ENCODE measurements at regions not wholly inside any gene's neighbourhood (a gene's known extent, or its start where the extent isn't known, plus 50 kb on each side); places are given as distances from the start of the nearest gene placed in this dataset.

- no peaks in the 10 kb centered on the region for H3K27me3 ChIP-seq (ENCODE audit: control insufficient read depth, insufficient read depth, low read length)
- H3K4me3 ChIP-seq (ENCODE audit: low read depth, low read length), result no peak overlapping the region
- H3K36me3 ChIP-seq (ENCODE audit: control insufficient read depth, insufficient read depth, low read length), result no peaks in the 10 kb centered on the region
- CTCF ChIA-PET, result no interaction called here
- TF ChIP-seq CTCF (IDR thresholded peaks at IDR 0.05; ENCODE audit: insufficient read depth, low read depth, low read length), result no peak
- no peak for DNase-seq (ENCODE audit: low read depth)
- POLR2A ChIA-PET, result no interaction called here
These were observed 778.1 kb upstream of the SOX11 start for GRCh38 chr2:4914036-4914435.

- H3K27me3 ChIP-seq (ENCODE audit: control insufficient read depth, insufficient read depth, low read length), result no peaks in the 10 kb centered on the region
- POLR2A ChIA-PET, result no interaction called here
- no peak overlapping the region for H3K4me3 ChIP-seq (ENCODE audit: low read depth, low read length)
- TF ChIP-seq CTCF (IDR thresholded peaks at IDR 0.05; ENCODE audit: insufficient read depth, low read depth, low read length), result no peak
- DNase-seq (ENCODE audit: low read depth), result no peak
- CTCF ChIA-PET, result no interaction called here
- H3K36me3 ChIP-seq (ENCODE audit: control insufficient read depth, insufficient read depth, low read length), result no peaks in the 10 kb centered on the region
These were observed 777.6 kb upstream of the SOX11 start for GRCh38 chr2:4914551-4914950.

GRCh38 chr2:4915357-4915756 lies 776.8 kb upstream of the SOX11 start:
- no peak for TF ChIP-seq CTCF (IDR thresholded peaks at IDR 0.05; ENCODE audit: insufficient read depth, low read depth, low read length)
- H3K4me3 ChIP-seq (ENCODE audit: low read depth, low read length), result no peak overlapping the region
- ChIA-PET POLR2A (no interaction called here), CTCF (no interaction called here)
- no peaks in the 10 kb centered on the region for H3K27me3 ChIP-seq (ENCODE audit: control insufficient read depth, insufficient read depth, low read length)
- DNase-seq (ENCODE audit: low read depth), result no peak
- H3K36me3 ChIP-seq (ENCODE audit: control insufficient read depth, insufficient read depth, low read length), result no peaks in the 10 kb centered on the region

GRCh38 chr2:4916094-4916493 lies 776.1 kb upstream of the SOX11 start:
- CTCF ChIA-PET, result no interaction called here
- no peak for DNase-seq (ENCODE audit: low read depth)
- no peak for TF ChIP-seq CTCF (IDR thresholded peaks at IDR 0.05; ENCODE audit: insufficient read depth, low read depth, low read length)
- no peak overlapping the region for H3K4me3 ChIP-seq (ENCODE audit: low read depth, low read length)
- POLR2A ChIA-PET, result no interaction called here
- H3K36me3 ChIP-seq (ENCODE audit: control insufficient read depth, insufficient read depth, low read length), result no peaks in the 10 kb centered on the region
- H3K27me3 ChIP-seq (ENCODE audit: control insufficient read depth, insufficient read depth, low read length), result no peaks in the 10 kb centered on the region

GRCh38 chr2:4930704-4931103 lies 761.5 kb upstream of the SOX11 start:
- Histone ChIP-seq H3K4me3 (ENCODE audit: low read depth, low read length) (no peak overlapping the region), H3K27me3 (ENCODE audit: control insufficient read depth, insufficient read depth, low read length) (no peaks in the 10 kb centered on the region), H3K36me3 (ENCODE audit: control insufficient read depth, insufficient read depth, low read length) (no peaks in the 10 kb centered on the region)
- ChIA-PET CTCF (no interaction called here), POLR2A (no interaction called here)
- TF ChIP-seq CTCF (IDR thresholded peaks at IDR 0.05; ENCODE audit: insufficient read depth, low read depth, low read length), result no peak
- no peak for DNase-seq (ENCODE audit: low read depth)

Data from BJ (cell line).